ENCODE measurements at regions not wholly inside any gene's neighbourhood (a gene's known extent, or its start where the extent isn't known, plus 50 kb on each side); places are given as distances from the start of the nearest gene placed in this dataset.

DNA sequence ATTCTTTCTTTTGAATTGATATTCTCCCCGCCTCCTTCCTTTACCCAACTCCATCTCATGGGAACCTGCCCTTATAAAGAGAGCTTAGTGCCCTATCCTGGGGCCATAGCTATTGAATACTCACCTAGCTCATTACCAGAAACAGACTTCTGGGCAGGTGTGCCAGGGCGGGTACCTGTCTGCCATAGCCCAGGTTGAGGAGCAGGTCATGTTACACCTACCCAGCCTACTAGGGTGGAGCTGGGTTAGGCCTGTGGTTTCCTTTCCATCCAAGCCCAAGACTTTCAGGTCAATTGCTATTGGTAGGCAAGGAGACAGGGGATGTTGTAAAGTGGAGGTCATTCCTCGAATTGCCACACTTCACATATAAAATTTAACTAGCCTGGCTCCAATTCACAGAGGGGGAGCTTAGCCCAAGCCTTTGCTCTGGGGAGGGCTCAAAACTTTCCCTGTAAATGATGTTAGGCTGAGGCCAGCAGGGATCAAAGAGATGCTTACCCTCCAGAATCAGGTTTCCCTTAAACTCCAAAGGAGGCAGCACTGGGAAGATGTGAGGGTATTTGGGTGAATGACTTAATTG is 87.1 kb upstream of the IPO9 start:
- Histone ChIP-seq H3K9ac (ENCODE audit: low read length) (no peak overlapping the region), H3K9me3 (ENCODE audit: control insufficient read depth in 1 of 2, insufficient read depth in 1 of 2, low read depth in 1 of 2, low read length in 2 of 2) (no peaks in the 10 kb centered on the region), H2AFZ (ENCODE audit: low read depth, low read length, poor library complexity, severe bottlenecking) (no peak overlapping the region), H3K9me2 (ENCODE audit: insufficient read depth) (no peaks in the 10 kb centered on the region), H3K79me2 (ENCODE audit: insufficient read depth, low read length) (no peaks in the 10 kb centered on the region; the same call in 1 of the 2 replicates), H3K36me3 (ENCODE audit: control insufficient read depth in 1 of 2, insufficient read depth in 2 of 2, low read length in 2 of 2) (no peaks in the 10 kb centered on the region), H3K27me3 (ENCODE audit: insufficient read depth, low read length) (no peaks in the 10 kb centered on the region), H3K4me1 (ENCODE audit: control insufficient read depth in 1 of 2, insufficient read depth in 2 of 2, low read length in 2 of 2) (peaks cover 19 to 44% of the 10 kb centered on the region in 2 experiments; a peak in 3 of 4 replicates), H3K4me3 (replicated peaks in 1 of 2; ENCODE audit: low read depth in 1 of 2, low read length in 2 of 2) (no peak overlapping the region), H3K4me2 (ENCODE audit: low read length) (peak overlapping the region; percentile 93), H4K20me1 (ENCODE audit: insufficient read depth) (no peaks in the 10 kb centered on the region), H3K27ac (ENCODE audit: low read depth, low read length) (no peak overlapping the region)
- intact Hi-C loops (cut with micrococcal nuclease), result no loop called here
- CTCF ChIA-PET, result interaction anchor here (1.7 kb wide), 1 partner anchor 51 kb away, joined by 5 read pairs; no protein-coding TSS in a partner anchor
- TF ChIP-seq RAD21 (IDR thresholded peaks at IDR 0.05; ENCODE audit: low read depth) (no peak), YY1 (IDR thresholded peaks at IDR 0.05; ENCODE audit: extremely low read depth, insufficient replicate concordance, low read depth, low read length) (no peak), ELF1 (IDR thresholded peaks at IDR 0.05; ENCODE audit: borderline replicate concordance, low read depth) (no peak), ZNF274 (IDR thresholded peaks at IDR 0.05; ENCODE audit: low read depth, low read length) (no peak), JUND (IDR thresholded peaks at IDR 0.05) (no peak), SP1 (IDR thresholded peaks at IDR 0.05; ENCODE audit: low read depth) (no peak), SRF (IDR thresholded peaks at IDR 0.05; ENCODE audit: low read depth) (no peak), POLR2A (IDR thresholded peaks at IDR 0.05; ENCODE audit: borderline replicate concordance, extremely low read depth, insufficient read depth, insufficient read length) (no peak), SIN3A (IDR thresholded peaks at IDR 0.05; ENCODE audit: low read depth) (no peak), CBX3 (IDR thresholded peaks at IDR 0.05; ENCODE audit: low read depth) (no peak), EZH2phosphoT487 (IDR thresholded peaks at IDR 0.05; ENCODE audit: borderline replicate concordance) (no peak), EZH2 (IDR thresholded peaks at IDR 0.05) (no peak), EGR1 (IDR thresholded peaks at IDR 0.05; ENCODE audit: low read depth) (no peak), TCF7L2 (IDR thresholded peaks at IDR 0.05; ENCODE audit: borderline replicate concordance, extremely low read depth, insufficient read depth, insufficient read length) (no peak), ATF3 (IDR thresholded peaks at IDR 0.05) (no peak)
- RAD21 ChIA-PET (ENCODE audit: low non-redundant PET in 1 of 2, low total read pairs in 2 of 2, uncharacterized antibody in 2 of 2, unreplicated experiment in 2 of 2), result no interaction called here
- BruUV-seq (replicated peaks), result no TSS peak
- DNase-seq (ENCODE audit: low read depth, low spot score) (no peak), ATAC-seq (no peak)
- POLR2A ChIA-PET, result no interaction called here
